Ovary (tissue), 7 donors: ENCODE measurements at regions not wholly inside any gene's neighbourhood (a gene's known extent, or its start where the extent isn't known, plus 50 kb on each side); places are given as distances from the start of the nearest gene placed in this dataset.

ENCODE experiments used
- DNase-seq, 5 donors: peaks; one replicate each; pipeline ENCODE4 v3.0.0-alpha.2; 2019 to 2020
- H3K27ac ChIP-seq, 2 donors: fragments of 200-600 bp; one replicate each; pipeline versions ENCODE4 v1.5.1 to v1.8.0; 2019 to 2022
- H3K27me3 ChIP-seq: fragments of 200-600 bp; one replicate; pipeline ENCODE4 v1.8.0; 2022
- H3K36me3 ChIP-seq: fragments of 200-600 bp; sonication (generic); one replicate; pipeline ENCODE4 v1.5.1; 2019
- H3K4me1 ChIP-seq: one replicate; pipeline ENCODE4 v1.8.1; 2013; ENCODE audit warnings: mild to moderate bottlenecking, moderate library complexity; ENCODE audit not compliant: insufficient read depth
- H3K4me3 ChIP-seq: fragments of 200-600 bp; sonication (generic); one replicate; pipeline ENCODE4 v1.5.1; 2017
- H3K9me3 ChIP-seq, 2 donors: fragments of 200-600 bp in 1 of 2; sonication (generic) in 1 of 2; one replicate each; pipeline versions ENCODE4 v1.5.1 to v1.8.1; 2013 to 2019; ENCODE audit warnings: mild to moderate bottlenecking in 1 of 2, moderate library complexity in 1 of 2
- CTCF ChIP-seq, 3 donors: fragments of 450-650 bp in 2 of 3; fragments of 200-600 bp in 1 of 3; IDR thresholded peaks; one replicate each; pipeline versions ENCODE4 v1.5.1 to v1.8.0; 2016 to 2022; ENCODE audit warnings: antibody characterized with exemption in 3 of 3, mild to moderate bottlenecking in 1 of 3
- EP300 ChIP-seq: sonication (generic); formaldehyde crosslinking; IDR thresholded peaks from one replicate; pipeline ENCODE4 v1.6.1; 2017; ENCODE audit warnings: antibody characterized with exemption
- POLR2A ChIP-seq: fragments of 450-650 bp; IDR thresholded peaks from one replicate; pipeline ENCODE4 v1.6.1; 2017; ENCODE audit warnings: antibody characterized with exemption, mild to moderate bottlenecking, moderate library complexity
- WGBS, 3 donors: extraction: QIAGEN DNeasy Blood & Tissue Kit in 1 of 3; methylation state at CpG; one replicate each; pipeline versions ENCODE4 v1.1.5 to v1.1.7; 2013 to 2017; 5-methylcytosine and 5-hydroxymethylcytosine counted together
- intact Hi-C, 4 donors: fragments of 100-400 bp; cut with DNase I; formaldehyde crosslinking; loops; one replicate each; pipeline versions ENCODE4 v1.11.0 to v1.15.1; 2022 to 2023
- donor health status: DM: no; HTN: no; CAD: no; lungs with moderate emphysema.
- donor health status: DM: no; HTN: no; CAD: no.
- donor health status: Bipolar disorder and iron deficiency.
- donor health status: DM: no; HTN: no; CAD: no.
- donor health status: DM: yes; HTN: yes; CAD: no.

- intact Hi-C loops, result no loop called here
- no peak for TF ChIP-seq EP300
- no peak for TF ChIP-seq CTCF (IDR thresholded peaks at IDR 0.05)
- no peak for TF ChIP-seq POLR2A
These were observed 97.6 kb upstream of the SLC38A2 start for GRCh38 chr12:46470036-46470627.

GRCh38 chr12:46468813-46469212 lies 96.2 kb upstream of the SLC38A2 start:
- Histone ChIP-seq H3K36me3 (no peaks in the 10 kb centered on the region), H3K27me3 (no peaks in the 10 kb centered on the region), H3K27ac (no peak overlapping the region), H3K9me3 (no peaks in the 10 kb centered on the region), H3K4me1 (peaks cover 1% of the 10 kb centered on the region), H3K4me3 (no peak overlapping the region)
- intact Hi-C loops, result no loop called here
- TF ChIP-seq POLR2A (no peak), EP300 (no peak), CTCF (IDR thresholded peaks at IDR 0.05) (no peak)
- 66 to 71% (median 70%) methylated on average over 4 of the region's 4 CpGs for whole genome bisulfite sequencing, 3 donors
- DNase-seq, result no peak

More at GRCh38 chr12:46470036-46470627, 97.6 kb upstream of the SLC38A2 start:
- 74 to 88% (median 76%) methylated on average over 6 of the region's 6 CpGs for WGBS, 3 donors
- Histone ChIP-seq H3K27me3 (no peaks in the 10 kb centered on the region), H3K9me3 (no peaks in the 10 kb centered on the region), H3K4me3 (no peak overlapping the region), H3K4me1 (peaks cover 6% of the 10 kb centered on the region), H3K36me3 (no peaks in the 10 kb centered on the region), H3K27ac (no peak overlapping the region)
- DNase-seq, result no peak

- Histone ChIP-seq H3K4me3 (no peak overlapping the region), H3K36me3 (no peaks in the 10 kb centered on the region), H3K4me1 (peaks cover 3% of the 10 kb centered on the region), H3K27me3 (no peaks in the 10 kb centered on the region), H3K27ac (no peak overlapping the region), H3K9me3 (no peaks in the 10 kb centered on the region)
- DNase-seq, result no peak
- TF ChIP-seq EP300 (no peak), CTCF (IDR thresholded peaks at IDR 0.05) (no peak), POLR2A (no peak)
- intact Hi-C loops, result no loop called here
- WGBS, 3 donors, result 85 to 87% (median 86%) methylated on average over 6 of the region's 6 CpGs
These were observed 95.6 kb upstream of the SLC38A2 start for GRCh38 chr12:46468160-46468559.

GRCh38 chr12:46465307-46465706 lies 92.7 kb upstream of the SLC38A2 start:
- H3K9me3 ChIP-seq, result no peaks in the 10 kb centered on the region
- intact Hi-C loops, result no loop called here

More at GRCh38 chr12:46465307-46465706, 92.7 kb upstream of the SLC38A2 start:
- no peak overlapping the region for H3K27ac ChIP-seq
- no peak for TF ChIP-seq POLR2A
- no peak for TF ChIP-seq EP300
- TF ChIP-seq CTCF (IDR thresholded peaks at IDR 0.05), result no peak
- peaks cover 15% of the 10 kb centered on the region for H3K4me1 ChIP-seq
- DNase-seq, result no peak
- no peaks in the 10 kb centered on the region for H3K27me3 ChIP-seq
- no peak overlapping the region for H3K4me3 ChIP-seq
- no peaks in the 10 kb centered on the region for H3K36me3 ChIP-seq
